ENCODE measurements at regions not wholly inside any gene's neighbourhood (a gene's known extent, or its start where the extent isn't known, plus 50 kb on each side); places are given as distances from the start of the nearest gene placed in this dataset.

- no TSS peak for BruUV-seq (replicated peaks)
These were observed 561.2 kb upstream of the MKI67 start for GRCh38 chr10:128687408-128687807.

More at GRCh38 chr10:128687408-128687807, 561.2 kb upstream of the MKI67 start:
- ATAC-seq = no peak
- no peak for FAIRE-seq
- TF ChIP-seq MLXIP (CRISPR knock-in tag; IDR thresholded peaks at IDR 0.05; ENCODE audit: borderline replicate concordance) (no peak), BATF2 (CRISPR knock-in tag; IDR thresholded peaks at IDR 0.05) (no peak)
- Histone ChIP-seq H2AFZ (ENCODE audit: low read length) (no peak overlapping the region), H3K27me3 (ENCODE audit: control insufficient read depth in 1 of 2, insufficient read depth in 2 of 2, low read length in 2 of 2) (peaks cover 0 to 30% of the 10 kb centered on the region in 2 experiments; a peak in 3 of 5 replicates), H3K4me1 (ENCODE audit: insufficient read depth, low read length) (no peaks in the 10 kb centered on the region), H3K4me2 (ENCODE audit: low read depth, low read length) (no peak overlapping the region), H3K4me3 (replicated peaks in 1 of 3; ENCODE audit: insufficient read depth in 1 of 3, low read depth in 2 of 3, low read length in 3 of 3) (no peak overlapping the region), H4K20me1 (ENCODE audit: insufficient read depth, low read length) (no peaks in the 10 kb centered on the region), H3K79me2 (ENCODE audit: insufficient read depth, low read length) (no peaks in the 10 kb centered on the region), H3K9me3 (ENCODE audit: low read length) (no peaks in the 10 kb centered on the region), H3K36me3 (replicated peaks in 1 of 2; ENCODE audit: control insufficient read depth in 1 of 2, insufficient read depth in 2 of 2, low read length in 2 of 2) (no peaks in the 10 kb centered on the region), H3K9ac (ENCODE audit: insufficient read depth, low read depth, low read length) (no peak overlapping the region), H3K27ac (ENCODE audit: extremely low read length, insufficient read depth, low read length) (no peak overlapping the region)
- DNase-seq (ENCODE audit: low spot score) = no peak
- intact Hi-C loops (cut with micrococcal nuclease; ENCODE audit: unreplicated experiment) (no loop called here), in situ Hi-C loops (cut with HindIII; ENCODE audit: extremely low pct_ligation_motif_present, low pct_unique_long_range_greater_than_20kb) (no loop called here)
- POLR2A ChIA-PET = no interaction called here
- WGBS (ENCODE audit: low lambda C conversion rate) = 10% methylated on average over 3 of the region's 3 CpGs
- CTCF ChIA-PET (ENCODE audit: low intra/inter-chr PET ratio, low total read pairs) = no interaction called here

All from HepG2 (cell line).